ENCODE measurements at regions not wholly inside any gene's neighbourhood (a gene's known extent, or its start where the extent isn't known, plus 50 kb on each side); places are given as distances from the start of the nearest gene placed in this dataset.

- TF ChIP-seq, protein P1, sequence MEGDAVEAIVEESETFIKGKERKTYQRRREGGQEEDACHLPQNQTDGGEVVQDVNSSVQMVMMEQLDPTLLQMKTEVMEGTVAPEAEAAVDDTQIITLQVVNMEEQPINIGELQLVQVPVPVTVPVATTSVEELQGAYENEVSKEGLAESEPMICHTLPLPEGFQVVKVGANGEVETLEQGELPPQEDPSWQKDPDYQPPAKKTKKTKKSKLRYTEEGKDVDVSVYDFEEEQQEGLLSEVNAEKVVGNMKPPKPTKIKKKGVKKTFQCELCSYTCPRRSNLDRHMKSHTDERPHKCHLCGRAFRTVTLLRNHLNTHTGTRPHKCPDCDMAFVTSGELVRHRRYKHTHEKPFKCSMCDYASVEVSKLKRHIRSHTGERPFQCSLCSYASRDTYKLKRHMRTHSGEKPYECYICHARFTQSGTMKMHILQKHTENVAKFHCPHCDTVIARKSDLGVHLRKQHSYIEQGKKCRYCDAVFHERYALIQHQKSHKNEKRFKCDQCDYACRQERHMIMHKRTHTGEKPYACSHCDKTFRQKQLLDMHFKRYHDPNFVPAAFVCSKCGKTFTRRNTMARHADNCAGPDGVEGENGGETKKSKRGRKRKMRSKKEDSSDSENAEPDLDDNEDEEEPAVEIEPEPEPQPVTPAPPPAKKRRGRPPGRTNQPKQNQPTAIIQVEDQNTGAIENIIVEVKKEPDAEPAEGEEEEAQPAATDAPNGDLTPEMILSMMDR (optimal IDR thresholded peaks at IDR 0.05 in 1 of 3, IDR thresholded peaks at IDR 0.05 in 1 of 3, conservative IDR thresholded peaks at IDR 0.05 in 1 of 3; ENCODE audit: extremely low read depth in 1 of 3, insufficient read depth in 2 of 3, low read length in 3 of 3), result no peak
- TF ChIP-seq EZH2 (IDR thresholded peaks at IDR 0.05; ENCODE audit: low read length), result no peak
These were observed 103.1 kb upstream of the CLINT1 start for GRCh38 chr5:157961896-157962590.

Data from keratinocyte (primary cell).